HG02938 (cell line): ENCODE measurements at regions not wholly inside any gene's neighbourhood (a gene's known extent, or its start where the extent isn't known, plus 50 kb on each side); places are given as distances from the start of the nearest gene placed in this dataset.
"Not testable (repeated sequence)": the region's sequence is repeated elsewhere in the genome, so short reads cannot be mapped to it uniquely, and the experiment has no call there.

ENCODE experiments used
- ATAC-seq: cut with Tn5 transposase; IDR thresholded peaks from one replicate; pipeline ENCODE4 v1.9.1; 2021; ENCODE audit warnings: mild to moderate bottlenecking, moderate library complexity; ENCODE audit not compliant: unreplicated experiment

- no peak for ATAC-seq
These were observed 209.4 kb downstream of the RASSF9 start for GRCh38 chr12:85626784-85627171.

- no peak for ATAC-seq
These were observed 208.6 kb downstream of the RASSF9 start for GRCh38 chr12:85627584-85627983.

- ATAC-seq: not testable (repeated sequence)
These were observed 207.6 kb downstream of the RASSF9 start for GRCh38 chr12:85628562-85628961.

GRCh38 chr12:85630851-85631250 lies 205.4 kb downstream of the RASSF9 start:
- no peak for ATAC-seq

GRCh38 chr12:85632390-85632789 lies 203.8 kb downstream of the RASSF9 start:
- ATAC-seq: no peak

- no peak for ATAC-seq
These were observed 202.7 kb downstream of the RASSF9 start for GRCh38 chr12:85633491-85633890.

GRCh38 chr12:85639834-85640233 lies 196.4 kb downstream of the RASSF9 start:
- ATAC-seq: no peak

- no peak for ATAC-seq
These were observed 194.4 kb downstream of the RASSF9 start for GRCh38 chr12:85641796-85642195.

GRCh38 chr12:85642288-85642687 lies 193.9 kb downstream of the RASSF9 start:
- ATAC-seq: no peak

- ATAC-seq: no peak
These were observed 193.4 kb downstream of the RASSF9 start for GRCh38 chr12:85642808-85643207.

GRCh38 chr12:85644508-85644907 lies 191.7 kb downstream of the RASSF9 start:
- no peak for ATAC-seq

GRCh38 chr12:85653731-85654455 lies 182.3 kb downstream of the RASSF9 start:
- ATAC-seq: no peak

- no peak for ATAC-seq
These were observed 181.8 kb downstream of the RASSF9 start for GRCh38 chr12:85654456-85654840.

- ATAC-seq: no peak
These were observed 179.6 kb downstream of the RASSF9 start for GRCh38 chr12:85656561-85656960.

- no peak for ATAC-seq
These were observed 179.0 kb downstream of the RASSF9 start for GRCh38 chr12:85657251-85657650.

GRCh38 chr12:85657836-85658630 lies 178.2 kb downstream of the RASSF9 start:
- no peak for ATAC-seq

GRCh38 chr12:85659754-85660530 lies 176.3 kb downstream of the RASSF9 start:
- ATAC-seq: no peak

- ATAC-seq: no peak
These were observed 174.6 kb downstream of the RASSF9 start for GRCh38 chr12:85661461-85662206.

- ATAC-seq: no peak
These were observed 174.0 kb downstream of the RASSF9 start for GRCh38 chr12:85662207-85662602.

- ATAC-seq: no peak
These were observed 172.6 kb downstream of the RASSF9 start for GRCh38 chr12:85663631-85664030.

GRCh38 chr12:85664429-85664828 lies 171.8 kb downstream of the RASSF9 start:
- ATAC-seq: no peak
